Caki2 (cell line): ENCODE measurements at regions not wholly inside any gene's neighbourhood (a gene's known extent, or its start where the extent isn't known, plus 50 kb on each side); places are given as distances from the start of the nearest gene placed in this dataset.

ENCODE experiments used
- DNase-seq: peaks from one replicate; pipeline ENCODE4 v3.0.0-alpha.2; 2015; ENCODE audit warnings: low read depth
- in situ Hi-C: cut with HindIII; loops from 2 replicates; pipeline ENCODE4 v1.10.0; 2016; ENCODE audit warnings: low sequenced_read_pairs, low pct_unique_long_range_greater_than_20kb, mixed read lengths

DNA sequence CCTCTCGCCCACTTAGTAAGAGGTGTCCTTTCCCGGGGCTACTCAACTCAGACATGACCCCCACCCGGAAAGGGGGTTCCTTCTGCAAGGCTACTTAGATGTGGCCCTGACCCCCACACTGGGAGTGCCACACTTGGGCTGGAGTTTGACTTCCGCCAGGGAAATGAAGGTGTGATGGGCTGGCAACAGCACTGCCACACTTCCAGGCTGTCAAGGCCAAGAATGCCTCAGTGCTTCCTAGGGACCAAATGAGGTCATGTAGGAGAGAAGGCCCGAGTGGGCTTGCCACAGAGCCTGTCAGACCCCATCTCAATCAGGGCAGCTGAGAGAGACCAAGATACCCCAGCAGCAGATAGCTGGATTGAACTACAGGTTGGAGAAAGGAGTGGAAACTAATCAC lies 55.5 kb downstream of the DRD1 start:
- in situ Hi-C loops: no loop called here

DNA sequence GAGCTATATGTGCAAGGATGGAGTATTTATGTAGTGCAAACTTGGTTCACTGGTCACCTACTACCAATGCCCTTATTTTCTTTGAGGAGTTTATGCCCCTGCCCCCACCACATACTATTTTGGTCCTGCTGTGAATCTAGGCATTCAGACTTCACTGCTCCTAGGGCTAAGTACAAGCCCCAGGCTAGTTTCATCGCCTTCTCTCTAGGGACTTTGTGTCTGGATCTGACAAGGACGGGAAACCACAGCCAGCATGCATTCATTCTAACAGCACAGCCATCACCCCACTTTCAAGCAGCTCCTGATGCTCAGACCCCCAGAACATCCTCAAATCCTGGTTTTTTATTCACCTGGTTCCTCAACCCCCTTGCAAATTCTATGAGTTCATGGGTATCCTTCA lies 56.8 kb downstream of the DRD1 start:
- in situ Hi-C loops: no loop called here
- no peak for DNase-seq

More for the DNA sequence above, 55.5 kb downstream of the DRD1 start:
- DNase-seq: no peak

DNA sequence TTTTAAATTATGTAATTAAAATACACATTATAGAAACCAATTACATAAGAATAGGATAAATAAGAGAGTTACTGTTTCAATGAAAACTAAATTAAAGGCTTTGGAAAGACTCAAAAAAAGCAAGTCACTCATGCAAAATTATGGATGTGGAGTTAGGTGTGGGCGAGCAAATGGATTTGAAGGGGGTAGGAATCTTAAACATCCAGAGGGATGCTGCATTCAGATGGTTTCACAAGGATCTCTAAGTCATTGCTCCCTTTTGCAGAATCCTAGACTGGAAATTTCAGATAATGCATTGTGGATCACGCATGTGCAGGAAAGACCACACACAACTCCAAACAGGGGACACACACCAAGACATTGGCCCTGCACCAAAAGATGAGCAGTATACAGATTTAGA lies 57.5 kb downstream of the DRD1 start:
- in situ Hi-C loops: no loop called here
- no peak for DNase-seq

DNA sequence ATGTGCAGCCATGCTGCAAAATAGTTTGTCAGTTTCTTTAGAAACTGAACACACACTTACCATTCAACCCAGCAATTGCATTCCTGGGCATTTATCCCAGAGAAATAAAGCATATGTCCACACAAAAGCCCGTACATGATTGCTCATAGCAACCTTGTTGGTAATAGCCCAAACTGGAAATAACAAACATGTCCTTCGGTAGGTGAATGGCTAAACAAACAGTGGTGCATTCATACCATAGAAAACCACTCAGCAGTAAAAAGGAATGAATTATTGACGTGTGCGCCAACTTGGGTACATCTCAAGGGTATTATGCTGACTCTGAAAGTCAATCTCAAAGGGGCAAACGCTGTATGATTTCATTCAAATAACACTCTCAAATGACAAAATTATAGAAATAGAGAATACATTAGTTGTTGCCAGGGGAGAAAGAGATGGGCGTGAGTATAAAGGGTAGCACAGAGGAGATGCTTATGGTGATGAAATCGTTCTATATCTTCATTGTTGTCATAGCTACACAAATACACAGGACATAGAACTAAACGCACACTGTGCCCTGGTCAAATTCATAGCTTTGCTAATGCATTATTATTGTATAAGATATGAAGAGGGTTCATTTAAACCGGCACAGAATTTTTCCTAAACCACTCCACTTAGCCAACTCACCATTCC lies 58.2 kb downstream of the DRD1 start:
- in situ Hi-C loops: no loop called here
- peak; percentile 86 for DNase-seq

DNA sequence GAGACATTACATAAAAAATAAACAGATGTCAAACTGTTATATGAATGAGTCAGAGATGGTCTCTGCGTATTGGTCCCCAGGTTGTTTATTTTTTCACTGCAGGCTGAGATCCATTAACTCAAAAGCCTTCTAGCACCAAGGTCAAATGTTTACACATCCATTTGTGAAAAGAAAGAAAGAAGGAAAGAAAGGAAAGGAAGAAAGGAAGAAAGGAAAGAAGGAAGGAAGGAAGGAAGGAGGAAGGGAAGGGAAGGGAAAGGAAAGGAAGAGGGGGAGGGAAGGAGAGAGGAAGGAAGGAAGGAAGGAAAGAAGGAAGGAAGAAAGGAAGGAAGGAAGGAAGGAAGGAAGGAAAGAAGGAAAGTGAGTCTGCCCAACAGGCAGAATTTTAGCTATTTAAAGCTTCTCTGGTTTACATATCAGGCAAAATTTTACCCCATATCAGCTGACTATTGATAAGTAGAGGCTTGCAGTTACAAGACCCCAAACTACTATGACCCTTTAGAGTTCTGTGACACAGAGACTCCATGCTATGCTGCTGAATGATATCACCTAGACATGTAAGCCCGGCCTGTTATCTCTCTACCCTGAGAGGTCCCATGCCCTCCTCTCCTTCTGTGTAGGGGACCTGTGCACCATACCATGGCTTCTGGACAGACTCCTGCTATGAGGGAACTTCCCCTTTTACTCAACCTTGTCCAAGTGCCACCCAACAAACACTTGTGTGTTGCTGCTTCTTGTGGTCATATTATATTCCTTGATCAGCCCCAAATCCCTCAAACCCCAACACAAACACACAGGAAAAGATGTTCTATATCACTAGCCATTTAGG lies 59.0 kb downstream of the DRD1 start:
- in situ Hi-C loops: no loop called here
- peak; percentile 45 for DNase-seq

DNA sequence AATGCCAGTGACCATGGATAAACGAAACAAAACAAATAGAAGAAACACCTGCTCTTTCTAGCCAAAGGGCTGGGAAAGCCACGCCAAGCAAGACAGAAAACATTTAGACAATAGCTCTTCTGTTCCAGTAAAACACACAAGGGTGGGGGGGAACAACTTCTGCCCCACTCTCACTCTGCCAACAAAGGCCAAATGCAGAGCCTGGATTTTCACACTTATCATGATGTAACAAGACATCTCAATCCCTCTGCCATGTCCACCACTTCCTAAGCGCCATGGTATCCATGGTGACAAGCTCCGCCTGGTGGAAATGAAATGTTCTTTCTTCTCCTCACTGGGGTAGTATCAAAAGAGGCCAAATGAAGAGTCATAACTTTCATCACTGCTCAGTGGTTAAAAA lies 60.6 kb downstream of the DRD1 start:
- DNase-seq: peak; percentile 44
- in situ Hi-C loops: no loop called here

DNA sequence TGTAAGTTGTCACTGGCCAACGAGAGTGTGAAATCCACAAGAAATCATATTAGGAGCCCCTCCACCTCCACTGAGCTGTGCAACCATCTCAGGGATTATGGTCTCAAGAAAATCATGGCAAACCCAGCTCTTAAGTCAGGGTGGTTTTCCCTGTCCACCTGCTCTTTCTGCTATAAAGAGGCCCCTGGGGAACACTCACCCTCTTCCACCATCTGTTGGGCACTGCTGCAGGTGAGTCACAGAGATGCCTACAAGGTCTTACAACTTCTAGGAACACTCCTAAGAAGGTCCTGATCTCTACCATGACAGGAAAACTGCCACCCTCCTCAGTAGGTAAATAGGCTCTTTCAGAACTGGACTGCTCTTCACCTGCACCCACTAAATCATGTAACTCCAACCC lies 61.8 kb downstream of the DRD1 start:
- no peak for DNase-seq
- in situ Hi-C loops: no loop called here

DNA sequence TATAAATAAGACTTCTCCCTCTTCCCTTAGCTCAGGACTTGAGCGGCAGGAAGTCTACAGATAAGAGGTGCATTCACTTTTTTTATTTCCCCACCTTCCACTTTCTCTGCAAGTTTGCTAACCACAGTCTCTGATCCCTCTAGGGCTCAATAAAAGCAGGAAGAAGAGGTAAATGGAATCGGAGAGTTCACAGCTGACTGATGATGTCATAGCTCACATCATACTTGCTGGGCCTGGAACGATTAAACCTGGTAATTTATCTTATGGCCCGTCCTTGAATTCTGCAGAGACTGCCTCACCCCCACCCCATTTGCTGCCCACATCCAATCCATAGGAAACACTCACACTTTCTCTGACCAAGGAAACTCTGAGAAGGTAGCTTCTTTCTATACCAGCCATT lies 62.9 kb downstream of the DRD1 start:
- no peak for DNase-seq
- in situ Hi-C loops: no loop called here

DNA sequence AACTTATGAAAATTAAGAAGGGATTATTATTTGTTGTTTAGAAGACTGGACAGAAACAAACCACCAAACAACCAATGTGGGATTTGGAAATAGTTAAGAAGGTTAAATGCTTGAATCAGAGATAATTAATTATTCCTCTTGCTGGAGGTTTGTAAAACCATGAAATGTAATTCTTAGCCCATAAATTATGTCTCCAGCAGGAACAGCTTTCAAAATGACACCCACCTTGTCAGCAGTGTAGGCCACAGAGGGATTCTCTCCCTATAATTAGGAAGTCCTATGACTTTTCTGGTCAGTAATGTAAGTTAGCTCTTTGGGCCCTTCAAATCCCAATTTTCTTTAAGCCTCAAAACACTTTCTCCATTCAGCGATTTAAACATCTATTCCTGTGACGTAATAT lies 63.3 kb downstream of the DRD1 start:
- in situ Hi-C loops: no loop called here
- DNase-seq: no peak

DNA sequence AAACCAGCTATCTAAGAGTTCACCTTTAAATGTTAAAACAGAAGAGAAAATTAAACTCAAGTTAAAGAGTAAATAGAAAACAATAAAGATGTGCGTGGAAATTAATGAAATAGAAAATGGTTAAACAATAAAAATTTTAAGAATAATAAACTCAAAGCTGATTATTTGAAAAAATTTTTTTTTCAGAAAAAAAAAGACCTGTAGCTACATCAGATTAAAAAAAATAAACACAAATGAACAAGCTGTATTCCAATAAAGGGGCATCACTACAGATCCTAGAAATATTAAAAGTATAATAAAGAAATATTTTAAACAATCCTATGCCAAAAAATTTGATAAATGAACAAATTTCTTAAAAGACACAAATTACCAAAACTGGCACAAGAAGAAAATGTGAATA lies 64.1 kb downstream of the DRD1 start:
- DNase-seq: no peak
- in situ Hi-C loops: no loop called here

DNA sequence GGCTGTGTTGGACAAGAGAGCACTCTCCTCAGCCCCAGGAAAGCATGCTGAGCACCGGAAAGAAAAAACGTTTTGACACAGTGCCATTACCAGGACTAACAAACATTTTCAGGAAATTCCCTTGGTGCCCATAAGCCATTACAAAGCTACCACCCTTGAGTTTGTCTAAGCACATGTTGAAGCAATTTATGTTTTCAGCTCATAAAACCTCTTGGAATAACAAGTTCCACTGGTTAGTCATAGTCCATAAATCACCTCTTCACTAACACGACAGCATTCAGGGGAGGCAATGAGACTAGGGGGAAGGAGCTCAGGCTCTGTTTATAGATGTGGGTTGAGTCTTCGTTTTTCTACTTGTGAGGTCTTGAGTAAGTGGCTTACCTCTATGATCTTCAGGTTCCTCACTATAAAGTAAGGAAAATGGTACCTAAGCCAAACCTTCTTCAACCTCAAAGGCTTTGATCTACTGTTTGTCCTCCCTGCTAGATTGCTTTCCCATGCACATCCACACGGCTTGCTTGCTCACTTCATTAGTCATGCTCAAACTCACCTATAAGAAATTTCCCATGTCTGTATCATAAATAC lies 65.4 kb downstream of the DRD1 start:
- in situ Hi-C loops: no loop called here
- DNase-seq: peak; percentile 99

DNA sequence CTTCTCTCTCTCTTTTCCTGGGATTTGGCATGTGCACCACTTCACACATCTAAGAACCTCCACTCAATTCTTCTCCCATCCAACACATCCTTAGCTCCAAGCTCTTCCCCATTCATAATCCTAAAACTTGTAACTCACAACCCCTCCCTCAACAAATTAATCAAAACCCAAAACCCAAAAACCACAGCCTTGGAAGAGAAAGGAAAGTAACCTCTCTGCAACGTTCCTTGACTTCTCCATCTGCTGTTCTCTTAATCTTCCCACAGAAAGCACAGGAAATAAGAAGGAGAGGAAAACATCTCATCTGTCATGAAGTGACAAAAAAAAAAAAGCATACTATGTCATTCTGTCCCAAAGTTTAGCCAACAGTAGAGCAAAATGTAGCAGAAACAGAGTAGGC lies 66.2 kb downstream of the DRD1 start:
- no peak for DNase-seq

DNA sequence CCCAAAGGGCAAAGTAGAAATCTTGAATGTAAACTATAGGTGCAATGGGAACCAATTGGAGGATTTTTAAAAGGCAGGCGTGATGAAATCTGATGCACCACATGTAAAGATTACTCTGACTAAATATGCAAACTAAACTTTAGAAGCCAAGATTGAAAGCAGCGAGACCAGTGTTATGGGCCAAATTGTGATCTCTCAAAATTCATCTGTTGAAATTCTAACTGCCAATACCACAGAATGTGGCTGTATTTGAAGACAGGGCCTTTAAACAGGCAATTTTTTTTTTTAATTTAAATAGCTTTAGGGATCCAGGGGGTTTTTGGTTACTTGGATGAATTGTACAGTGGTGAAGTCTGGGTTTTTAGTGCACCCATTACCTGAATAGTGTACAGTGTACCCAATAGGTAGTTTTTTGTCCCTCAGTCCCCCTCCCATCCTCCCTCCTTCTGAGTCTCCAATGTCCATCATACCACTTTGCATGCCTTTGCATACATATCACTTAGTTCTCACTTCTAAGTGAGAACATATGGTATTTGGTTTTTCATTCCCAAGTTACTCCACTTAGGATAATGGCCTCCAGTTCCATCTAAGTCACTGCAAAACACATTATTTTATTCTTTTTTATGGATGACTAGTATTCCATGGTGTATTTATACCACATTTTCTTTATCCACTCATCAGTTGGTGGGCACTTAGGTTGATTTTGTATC lies 69.7 kb downstream of the DRD1 start:
- DNase-seq: no peak
- in situ Hi-C loops: no loop called here

More for the DNA sequence above, 66.2 kb downstream of the DRD1 start:
- in situ Hi-C loops: no loop called here

DNA sequence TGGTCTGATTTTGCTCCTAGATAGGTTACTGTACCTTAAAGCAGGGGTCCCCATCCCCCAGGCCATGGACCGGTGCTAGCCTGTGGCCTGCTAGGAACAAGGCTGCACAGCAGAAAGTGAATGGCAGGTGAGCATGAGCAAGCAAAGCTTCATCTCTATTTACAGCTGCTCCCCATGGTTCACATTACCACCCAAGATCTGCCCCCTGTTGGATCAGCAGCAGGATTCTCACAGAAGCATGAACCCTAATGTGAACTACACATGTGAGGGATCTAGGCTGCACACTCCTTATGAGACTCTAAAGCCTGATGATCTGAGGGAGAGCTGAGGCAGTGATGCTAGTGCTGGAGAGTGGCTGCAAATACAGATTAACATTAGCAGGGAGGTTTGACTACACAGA lies 78.1 kb downstream of the DRD1 start:
- no peak for DNase-seq

DNA sequence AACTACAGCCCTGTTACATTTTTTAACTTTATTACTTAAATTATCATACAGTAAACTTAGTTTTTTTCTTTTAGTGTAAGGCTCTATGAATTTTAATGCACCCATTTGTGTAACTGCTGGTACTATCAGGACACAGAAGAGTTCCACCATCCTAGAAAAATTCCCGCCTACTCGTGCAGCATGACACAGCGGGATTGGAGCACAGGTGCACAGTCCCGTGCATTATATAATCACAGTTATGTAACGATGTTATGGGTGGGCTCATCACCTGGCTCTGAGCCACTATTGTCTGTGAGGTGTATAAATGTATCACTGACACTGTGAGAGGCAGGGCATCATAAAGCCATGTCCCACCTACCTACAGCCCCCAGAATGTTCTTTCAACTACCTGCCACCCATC lies 80.7 kb downstream of the DRD1 start:
- in situ Hi-C loops: no loop called here
- DNase-seq: no peak

More for the DNA sequence above, 78.1 kb downstream of the DRD1 start:
- in situ Hi-C loops: no loop called here

DNA sequence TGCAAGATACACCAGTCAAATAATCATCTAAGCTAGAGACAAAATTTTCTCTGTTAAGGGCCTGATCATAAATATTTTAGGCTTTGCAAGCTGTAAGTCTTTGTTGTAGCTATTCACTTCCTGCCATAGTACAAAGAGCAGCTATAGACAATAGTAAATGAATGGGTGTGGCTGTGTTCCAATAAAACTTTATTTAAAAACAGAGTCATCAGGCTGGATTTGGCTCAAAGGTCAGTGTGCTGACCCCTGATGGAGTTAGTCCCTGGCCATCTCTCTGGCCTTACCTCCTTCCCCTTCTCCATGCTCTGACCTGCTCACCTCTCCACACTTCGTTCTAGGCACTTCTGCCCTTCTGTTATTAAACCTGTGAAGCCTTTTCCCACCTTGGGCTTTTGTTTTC lies 86.0 kb downstream of the DRD1 start:
- in situ Hi-C loops: no loop called here
- no peak for DNase-seq

DNA sequence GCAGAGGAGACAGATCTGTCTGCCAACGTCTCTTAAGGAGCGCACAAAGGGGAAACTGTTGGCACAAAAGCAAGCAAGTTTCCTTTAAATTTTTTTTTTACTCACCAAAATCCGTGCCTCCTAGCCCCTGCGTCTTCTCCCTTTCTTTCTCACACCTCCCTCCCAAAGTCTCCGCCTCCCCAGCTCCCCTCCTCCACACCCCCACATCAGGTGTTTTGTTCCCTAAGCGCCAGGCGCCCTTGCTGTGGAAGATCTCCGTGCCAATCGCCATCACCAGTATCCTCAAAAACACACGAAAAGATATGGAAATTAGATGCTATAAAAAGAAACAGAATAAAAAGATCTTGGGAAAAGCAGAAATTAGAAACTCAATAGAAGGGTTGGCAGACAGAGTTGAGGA lies 87.6 kb downstream of the DRD1 start:
- in situ Hi-C loops: no loop called here
- no peak for DNase-seq

DNA sequence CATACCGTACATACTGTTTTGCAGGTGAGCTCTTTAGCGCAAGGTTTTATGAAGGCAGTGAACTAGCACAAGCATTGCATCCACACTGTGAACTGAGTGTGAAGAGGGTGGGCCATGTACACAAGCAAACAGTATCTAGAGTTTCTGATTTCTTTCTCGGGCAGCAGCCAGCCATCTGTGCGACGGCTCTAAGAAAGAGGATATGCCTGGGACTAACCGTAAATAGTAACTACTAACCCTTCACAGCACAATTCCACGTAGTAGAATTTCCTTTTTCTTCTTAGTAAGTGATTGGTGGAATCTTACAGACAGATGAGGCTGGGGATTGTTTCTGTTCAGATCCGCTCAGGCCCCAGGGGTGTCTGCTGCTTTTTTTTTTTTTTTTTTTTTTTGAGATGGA lies 89.0 kb downstream of the DRD1 start:
- in situ Hi-C loops: no loop called here
- no peak for DNase-seq

DNA sequence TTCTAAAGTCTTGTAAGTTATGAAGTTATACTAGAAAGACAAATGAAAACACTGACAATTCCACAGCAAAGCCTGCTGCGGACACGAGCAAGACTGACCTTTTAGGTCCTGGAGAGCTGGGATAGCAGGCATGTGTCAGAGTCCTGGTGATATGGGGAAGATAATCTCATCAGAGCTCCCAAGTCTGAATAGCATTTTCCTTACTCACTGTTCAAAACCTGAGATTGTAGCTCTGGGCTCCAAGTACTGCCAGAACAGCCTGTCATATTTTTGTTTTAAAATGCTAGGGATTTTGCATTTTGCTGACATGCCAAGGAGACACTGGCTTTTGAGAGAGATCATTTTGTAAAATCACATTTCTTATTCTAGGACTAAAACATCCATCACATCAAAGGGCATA lies 90.1 kb downstream of the DRD1 start:
- DNase-seq: no peak
- in situ Hi-C loops: no loop called here
